Endothelial cell of umbilical vein (primary cell): ENCODE measurements at regions not wholly inside any gene's neighbourhood (a gene's known extent, or its start where the extent isn't known, plus 50 kb on each side); places are given as distances from the start of the nearest gene placed in this dataset.

Experiments used
- BruUV-seq: library from RNA; stranded (reverse); fragments of 400-500 nt; replicated peaks from 2 replicates; lab custom pipeline; 2021; lab: Mats Ljungman, UMichigan
- CTCF ChIA-PET: fragments of 300-600, 350-600 bp; sonication (Branson Sonifier 250); formaldehyde crosslinking; loops from one replicate; lab custom pipeline; 2021; ENCODE audit warnings: antibody characterized with exemption, inconsistent platforms; lab: Charles Lee
- POLR2A ChIA-PET: fragments of 300-600, 350-600 bp; sonication (Branson Sonifier 250); formaldehyde crosslinking; loops from one replicate; lab custom pipeline; 2021; ENCODE audit warnings: antibody characterized with exemption, inconsistent platforms; lab: Charles Lee
- DNase-seq: peaks from one replicate; pipeline ENCODE4 v3.0.0-alpha.2; 2011; ENCODE audit warnings: low read depth, low spot score
- FAIRE-seq: peaks from 2 replicates; lab custom pipeline; 2011; peaks lifted over from hg19 to GRCh38; lab: Jason Lieb, UNC
- H2AFZ ChIP-seq: 2 replicates; pipeline ENCODE4 v1.6.0; 2012; ENCODE audit warnings: low read depth, low read length, control low read depth, inconsistent platforms
- H3K27ac ChIP-seq: 2 replicates; pipeline ENCODE4 v1.5.1; 2011; ENCODE audit warnings: low read depth, mild to moderate bottlenecking, control low read depth, low read length, moderate library complexity; ENCODE audit not compliant: insufficient read depth
- H3K27me3 ChIP-seq, 2 experiments: 2 replicates each; pipeline versions ENCODE4 v1.6.0 to v1.6.1; 2011; ENCODE audit warnings: low read length in 2 of 2, mixed read lengths in 1 of 2; ENCODE audit not compliant: control insufficient read depth in 2 of 2, insufficient read depth in 2 of 2
- H3K36me3 ChIP-seq, 2 experiments: 2 replicates in 1 of 2; 3 replicates in 1 of 2; pipeline ENCODE4 v1.5.1; 2011; ENCODE audit warnings: low read length in 2 of 2, mild to moderate bottlenecking in 1 of 2, moderate library complexity in 1 of 2; ENCODE audit not compliant: control insufficient read depth in 2 of 2, insufficient read depth in 2 of 2; ENCODE audit errors: extremely low read depth in 1 of 2
- H3K4me1 ChIP-seq: 3 replicates; pipeline ENCODE4 v1.5.1; 2011; ENCODE audit warnings: mild to moderate bottlenecking, low read length; ENCODE audit not compliant: control insufficient read depth, insufficient read depth; ENCODE audit errors: extremely low read depth
- H3K4me2 ChIP-seq: 2 replicates; pipeline ENCODE4 v1.6.1; 2011; ENCODE audit warnings: low read length, control low read depth, mixed read lengths; ENCODE audit not compliant: insufficient read depth
- H3K4me3 ChIP-seq, 3 experiments: fragments of 200-600 bp in 1 of 3; sonication (generic), shearing (Covaris generic) in 1 of 3; replicated peaks in 1 of 3; 2 replicates each; pipeline ENCODE4 v1.5.1; 2011 to 2016; ENCODE audit warnings: control low read depth in 3 of 3, low read length in 3 of 3, mild to moderate bottlenecking in 2 of 3, inconsistent platforms in 1 of 3, low read depth in 1 of 3, moderate library complexity in 1 of 3; ENCODE audit not compliant: insufficient read depth in 1 of 3
- H3K79me2 ChIP-seq: 2 replicates; pipeline ENCODE4 v1.6.0; 2012; ENCODE audit warnings: low read length, inconsistent platforms; ENCODE audit not compliant: control insufficient read depth, insufficient read depth
- H3K9ac ChIP-seq: replicated peaks from 2 replicates; pipeline ENCODE3; 2011; ENCODE audit warnings: low read length, control low read depth; ENCODE audit not compliant: insufficient read depth; ENCODE audit errors: extremely low read depth
- H3K9me1 ChIP-seq: replicated peaks from 3 replicates; pipeline ENCODE4 v1.6.0; 2011; ENCODE audit warnings: mild to moderate bottlenecking, low read length; ENCODE audit not compliant: control insufficient read depth, insufficient read depth; ENCODE audit errors: extremely low read depth
- H3K9me3 ChIP-seq: replicated peaks from 2 replicates; pipeline ENCODE4 v1.5.1; 2012; ENCODE audit warnings: low read length, inconsistent platforms; ENCODE audit not compliant: control insufficient read depth, insufficient read depth
- H4K20me1 ChIP-seq: replicated peaks from 2 replicates; pipeline ENCODE3; 2011; ENCODE audit warnings: mild to moderate bottlenecking, low read length; ENCODE audit not compliant: control insufficient read depth, insufficient read depth; ENCODE audit errors: extremely low read depth
- CTCF ChIP-seq, 2 donors: IDR thresholded peaks; 1 replicate in 1 of 2; 2 replicates in 1 of 2; pipeline ENCODE4 v1.5.1; 2011; ENCODE audit warnings: low read length in 2 of 2, mild to moderate bottlenecking in 2 of 2, moderate library complexity in 2 of 2, control low read depth in 1 of 2, inconsistent platforms in 1 of 2, low read depth in 1 of 2; ENCODE audit not compliant: insufficient read depth in 1 of 2; ENCODE audit errors: extremely low read depth in 1 of 2
- EZH2 ChIP-seq: IDR thresholded peaks from 2 replicates; pipeline ENCODE4 v1.6.1; 2012; ENCODE audit warnings: borderline replicate concordance, low read depth, mild to moderate bottlenecking, moderate library complexity, low read length, inconsistent platforms; ENCODE audit not compliant: severe bottlenecking
- FOS ChIP-seq: IDR thresholded peaks from 2 replicates; pipeline ENCODE4 v1.6.1; 2011; ENCODE audit warnings: mild to moderate bottlenecking, low read length, moderate library complexity, borderline replicate concordance; ENCODE audit not compliant: insufficient read depth
- GATA2 ChIP-seq: IDR thresholded peaks from 2 replicates; pipeline ENCODE4 v1.7.0; 2011; ENCODE audit warnings: low read depth, mild to moderate bottlenecking, moderate library complexity, mixed read lengths, low read length; ENCODE audit not compliant: insufficient read length, insufficient read depth
- JUN ChIP-seq: IDR thresholded peaks from 2 replicates; pipeline ENCODE4 v1.6.1; 2011; ENCODE audit warnings: borderline replicate concordance, low read depth; ENCODE audit not compliant: insufficient read length, insufficient read depth
- MAX ChIP-seq: IDR thresholded peaks from 2 replicates; pipeline ENCODE4 v1.6.1; 2011; ENCODE audit not compliant: insufficient read depth, insufficient read length
- MYC ChIP-seq: IDR thresholded peaks from one replicate; pipeline ENCODE4 v1.6.1; 2011; ENCODE audit warnings: mild to moderate bottlenecking, low read depth, low read length
- POLR2A ChIP-seq: IDR thresholded peaks from 2 replicates; pipeline ENCODE4 v1.6.1; 2012; ENCODE audit warnings: low read depth, mild to moderate bottlenecking, control low read depth, low read length
- POLR2AphosphoS5 ChIP-seq: IDR thresholded peaks from 2 replicates; pipeline ENCODE4 v1.6.1; 2012; ENCODE audit warnings: low read depth, mild to moderate bottlenecking, control low read depth, low read length, moderate library complexity; ENCODE audit not compliant: insufficient read depth
- dilution Hi-C: fragments of 300-500 bp; cut with MboI; formaldehyde crosslinking; loops from one replicate; pipeline ENCODE4 v1.15.0; 2019; ENCODE audit warnings: low sequenced_read_pairs; ENCODE audit not compliant: extremely low pct_ligation_motif_present
- intact Hi-C: fragments of 100-400 bp; cut with micrococcal nuclease; formaldehyde crosslinking; loops from one replicate; pipeline ENCODE4 v1.10.0; 2022

- no peak overlapping the region for H3K4me2 ChIP-seq
- CTCF ChIA-PET: interaction anchor here (1.0 to 1.8 kb wide), 5 partner anchors 9 to 380 kb away, joined by 3 to 11 read pairs (median 3); no protein-coding TSS in a partner anchor
- POLR2A ChIA-PET: no interaction called here
- DNase-seq: no peak
- no peak overlapping the region for H3K27ac ChIP-seq
- FAIRE-seq: no peak
- no peaks in the 10 kb centered on the region for H3K9me1 ChIP-seq
- no peaks in the 10 kb centered on the region for H4K20me1 ChIP-seq
- peaks cover 60% of the 10 kb centered on the region for H3K4me1 ChIP-seq
- dilution Hi-C loops: no loop called here
- BruUV-seq: no TSS peak
- no peak overlapping the region for H3K9ac ChIP-seq
- H2AFZ ChIP-seq: no peak overlapping the region
- no peak overlapping the region for H3K4me3 ChIP-seq
- no peaks in the 10 kb centered on the region for H3K27me3 ChIP-seq
- H3K79me2 ChIP-seq: no peaks in the 10 kb centered on the region
- no peaks in the 10 kb centered on the region for H3K36me3 ChIP-seq
- no peak for TF ChIP-seq MYC
- TF ChIP-seq EZH2: no peak
- TF ChIP-seq FOS: no peak
- TF ChIP-seq GATA2: no peak
- TF ChIP-seq CTCF (IDR thresholded peaks at IDR 0.05; ENCODE audit: extremely low read depth in 1 of 2, insufficient read depth in 1 of 2, low read depth in 1 of 2, low read length in 2 of 2): no peak
- no peak for TF ChIP-seq JUN
- TF ChIP-seq MAX: no peak
- TF ChIP-seq POLR2A: no peak
- TF ChIP-seq POLR2AphosphoS5: no peak
- no peaks in the 10 kb centered on the region for H3K9me3 ChIP-seq
- intact Hi-C loops: no loop called here
Measured at GRCh38 chr3:98982351-98982750, 80.9 kb upstream of the DCBLD2 start.
